Endothelial cell of umbilical vein (primary cell): ENCODE measurements at regions not wholly inside any gene's neighbourhood (a gene's known extent, or its start where the extent isn't known, plus 50 kb on each side); places are given as distances from the start of the nearest gene placed in this dataset.

Source experiments
- BruUV-seq: library from RNA; stranded (reverse); fragments of 400-500 nt; replicated peaks from 2 replicates; lab custom pipeline; 2021; lab: Mats Ljungman, UMichigan
- CTCF ChIA-PET: fragments of 300-600, 350-600 bp; sonication (Branson Sonifier 250); formaldehyde crosslinking; loops from one replicate; lab custom pipeline; 2021; ENCODE audit warnings: antibody characterized with exemption, inconsistent platforms; lab: Charles Lee
- POLR2A ChIA-PET: fragments of 300-600, 350-600 bp; sonication (Branson Sonifier 250); formaldehyde crosslinking; loops from one replicate; lab custom pipeline; 2021; ENCODE audit warnings: antibody characterized with exemption, inconsistent platforms; lab: Charles Lee
- DNase-seq: peaks from one replicate; pipeline ENCODE4 v3.0.0-alpha.2; 2011; ENCODE audit warnings: low read depth, low spot score
- FAIRE-seq: peaks from 2 replicates; lab custom pipeline; 2011; peaks lifted over from hg19 to GRCh38; lab: Jason Lieb, UNC
- H2AFZ ChIP-seq: 2 replicates; pipeline ENCODE4 v1.6.0; 2012; ENCODE audit warnings: low read depth, low read length, control low read depth, inconsistent platforms
- H3K27ac ChIP-seq: 2 replicates; pipeline ENCODE4 v1.5.1; 2011; ENCODE audit warnings: low read depth, mild to moderate bottlenecking, control low read depth, low read length, moderate library complexity; ENCODE audit not compliant: insufficient read depth
- H3K27me3 ChIP-seq, 2 experiments: 2 replicates each; pipeline versions ENCODE4 v1.6.0 to v1.6.1; 2011; ENCODE audit warnings: low read length in 2 of 2, mixed read lengths in 1 of 2; ENCODE audit not compliant: control insufficient read depth in 2 of 2, insufficient read depth in 2 of 2
- H3K36me3 ChIP-seq, 2 experiments: 2 replicates in 1 of 2; 3 replicates in 1 of 2; pipeline ENCODE4 v1.5.1; 2011; ENCODE audit warnings: low read length in 2 of 2, mild to moderate bottlenecking in 1 of 2, moderate library complexity in 1 of 2; ENCODE audit not compliant: control insufficient read depth in 2 of 2, insufficient read depth in 2 of 2; ENCODE audit errors: extremely low read depth in 1 of 2
- H3K4me1 ChIP-seq: 3 replicates; pipeline ENCODE4 v1.5.1; 2011; ENCODE audit warnings: mild to moderate bottlenecking, low read length; ENCODE audit not compliant: control insufficient read depth, insufficient read depth; ENCODE audit errors: extremely low read depth
- H3K4me2 ChIP-seq: 2 replicates; pipeline ENCODE4 v1.6.1; 2011; ENCODE audit warnings: low read length, control low read depth, mixed read lengths; ENCODE audit not compliant: insufficient read depth
- H3K4me3 ChIP-seq, 3 experiments: fragments of 200-600 bp in 1 of 3; sonication (generic), shearing (Covaris generic) in 1 of 3; replicated peaks in 1 of 3; 2 replicates each; pipeline ENCODE4 v1.5.1; 2011 to 2016; ENCODE audit warnings: control low read depth in 3 of 3, low read length in 3 of 3, mild to moderate bottlenecking in 2 of 3, inconsistent platforms in 1 of 3, low read depth in 1 of 3, moderate library complexity in 1 of 3; ENCODE audit not compliant: insufficient read depth in 1 of 3
- H3K79me2 ChIP-seq: 2 replicates; pipeline ENCODE4 v1.6.0; 2012; ENCODE audit warnings: low read length, inconsistent platforms; ENCODE audit not compliant: control insufficient read depth, insufficient read depth
- H3K9ac ChIP-seq: replicated peaks from 2 replicates; pipeline ENCODE3; 2011; ENCODE audit warnings: low read length, control low read depth; ENCODE audit not compliant: insufficient read depth; ENCODE audit errors: extremely low read depth
- H3K9me1 ChIP-seq: replicated peaks from 3 replicates; pipeline ENCODE4 v1.6.0; 2011; ENCODE audit warnings: mild to moderate bottlenecking, low read length; ENCODE audit not compliant: control insufficient read depth, insufficient read depth; ENCODE audit errors: extremely low read depth
- H3K9me3 ChIP-seq: replicated peaks from 2 replicates; pipeline ENCODE4 v1.5.1; 2012; ENCODE audit warnings: low read length, inconsistent platforms; ENCODE audit not compliant: control insufficient read depth, insufficient read depth
- H4K20me1 ChIP-seq: replicated peaks from 2 replicates; pipeline ENCODE3; 2011; ENCODE audit warnings: mild to moderate bottlenecking, low read length; ENCODE audit not compliant: control insufficient read depth, insufficient read depth; ENCODE audit errors: extremely low read depth
- CTCF ChIP-seq, 2 donors: IDR thresholded peaks; 1 replicate in 1 of 2; 2 replicates in 1 of 2; pipeline ENCODE4 v1.5.1; 2011; ENCODE audit warnings: low read length in 2 of 2, mild to moderate bottlenecking in 2 of 2, moderate library complexity in 2 of 2, control low read depth in 1 of 2, inconsistent platforms in 1 of 2, low read depth in 1 of 2; ENCODE audit not compliant: insufficient read depth in 1 of 2; ENCODE audit errors: extremely low read depth in 1 of 2
- EZH2 ChIP-seq: IDR thresholded peaks from 2 replicates; pipeline ENCODE4 v1.6.1; 2012; ENCODE audit warnings: borderline replicate concordance, low read depth, mild to moderate bottlenecking, moderate library complexity, low read length, inconsistent platforms; ENCODE audit not compliant: severe bottlenecking
- FOS ChIP-seq: IDR thresholded peaks from 2 replicates; pipeline ENCODE4 v1.6.1; 2011; ENCODE audit warnings: mild to moderate bottlenecking, low read length, moderate library complexity, borderline replicate concordance; ENCODE audit not compliant: insufficient read depth
- GATA2 ChIP-seq: IDR thresholded peaks from 2 replicates; pipeline ENCODE4 v1.7.0; 2011; ENCODE audit warnings: low read depth, mild to moderate bottlenecking, moderate library complexity, mixed read lengths, low read length; ENCODE audit not compliant: insufficient read length, insufficient read depth
- MYC ChIP-seq: IDR thresholded peaks from one replicate; pipeline ENCODE4 v1.6.1; 2011; ENCODE audit warnings: mild to moderate bottlenecking, low read depth, low read length
- POLR2A ChIP-seq: IDR thresholded peaks from 2 replicates; pipeline ENCODE4 v1.6.1; 2012; ENCODE audit warnings: low read depth, mild to moderate bottlenecking, control low read depth, low read length
- POLR2AphosphoS5 ChIP-seq: IDR thresholded peaks from 2 replicates; pipeline ENCODE4 v1.6.1; 2012; ENCODE audit warnings: low read depth, mild to moderate bottlenecking, control low read depth, low read length, moderate library complexity; ENCODE audit not compliant: insufficient read depth
- dilution Hi-C: fragments of 300-500 bp; cut with MboI; formaldehyde crosslinking; loops from one replicate; pipeline ENCODE4 v1.15.0; 2019; ENCODE audit warnings: low sequenced_read_pairs; ENCODE audit not compliant: extremely low pct_ligation_motif_present
- intact Hi-C: fragments of 100-400 bp; cut with micrococcal nuclease; formaldehyde crosslinking; loops from one replicate; pipeline ENCODE4 v1.10.0; 2022

- H3K79me2 ChIP-seq: no peaks in the 10 kb centered on the region
- intact Hi-C loops: no loop called here
- H2AFZ ChIP-seq: no peak overlapping the region
- no peak overlapping the region for H3K27ac ChIP-seq
- no peaks in the 10 kb centered on the region for H4K20me1 ChIP-seq
- no peaks in the 10 kb centered on the region for H3K27me3 ChIP-seq
- no peak overlapping the region for H3K4me2 ChIP-seq
- DNase-seq (no peak), FAIRE-seq (no peak)
- no peaks in the 10 kb centered on the region for H3K36me3 ChIP-seq
- TF ChIP-seq MYC: no peak
- no peak for TF ChIP-seq POLR2AphosphoS5
- TF ChIP-seq POLR2A: no peak
- TF ChIP-seq EZH2: no peak
- no peak for TF ChIP-seq FOS
- TF ChIP-seq GATA2: no peak
- no peak for TF ChIP-seq CTCF (IDR thresholded peaks at IDR 0.05; ENCODE audit: extremely low read depth in 1 of 2, insufficient read depth in 1 of 2, low read depth in 1 of 2, low read length in 2 of 2)
- H3K4me3 ChIP-seq: no peak overlapping the region
- H3K9ac ChIP-seq: no peak overlapping the region
- BruUV-seq: no TSS peak
- dilution Hi-C loops: no loop called here
- ChIA-PET CTCF (no interaction called here), POLR2A (no interaction called here)
- H3K9me1 ChIP-seq: no peaks in the 10 kb centered on the region
- H3K4me1 ChIP-seq: peaks cover 4% of the 10 kb centered on the region
- H3K9me3 ChIP-seq: no peaks in the 10 kb centered on the region
Observed at GRCh38 chr20:17810062-17810631, 110.4 kb downstream of the BANF2 start.
